ENCODE measurements at regions not wholly inside any gene's neighbourhood (a gene's known extent, or its start where the extent isn't known, plus 50 kb on each side); places are given as distances from the start of the nearest gene placed in this dataset.

DNA sequence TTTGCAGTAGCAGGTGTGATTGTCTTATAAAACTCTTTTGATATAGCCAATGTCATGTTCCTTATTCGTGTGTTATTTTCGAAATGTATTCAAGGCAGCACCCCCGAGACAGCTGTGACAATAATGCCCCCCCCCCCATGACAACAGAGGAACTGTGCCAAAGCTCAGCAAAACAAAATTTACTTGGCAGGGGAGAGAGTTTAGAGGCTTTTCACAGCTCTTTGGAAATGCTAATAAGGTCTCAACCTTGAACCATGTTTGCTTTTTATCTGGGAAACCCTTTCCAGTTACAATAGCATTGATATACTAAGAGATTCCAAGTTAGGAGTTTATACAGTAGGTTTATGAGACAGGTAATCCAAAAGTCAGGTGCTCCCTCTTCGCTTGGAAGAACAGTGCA is 56.4 kb upstream of the USP44 start:
- DNase-seq (ENCODE audit: low spot score): peak; percentile 16

DNA sequence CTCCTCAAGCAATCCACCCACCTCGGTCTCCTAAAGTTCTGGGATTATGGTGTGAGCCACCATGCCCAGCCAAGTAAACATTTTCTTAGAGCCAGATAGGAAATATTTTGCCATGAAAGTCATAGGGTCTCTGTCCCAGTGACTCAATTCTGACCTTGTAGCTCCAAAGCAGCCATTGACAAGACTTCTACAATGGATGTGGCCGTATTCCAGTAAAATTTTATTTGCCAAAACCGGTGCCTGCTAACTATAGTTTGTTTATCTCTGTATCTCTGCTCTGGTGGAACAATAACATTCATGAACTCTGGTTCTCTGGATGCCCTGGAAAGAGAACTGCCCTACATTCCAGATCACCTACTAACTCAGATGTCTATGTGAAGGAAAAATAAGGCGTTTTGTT is 54.6 kb upstream of the USP44 start:
- DNase-seq (ENCODE audit: low spot score): no peak

DNA sequence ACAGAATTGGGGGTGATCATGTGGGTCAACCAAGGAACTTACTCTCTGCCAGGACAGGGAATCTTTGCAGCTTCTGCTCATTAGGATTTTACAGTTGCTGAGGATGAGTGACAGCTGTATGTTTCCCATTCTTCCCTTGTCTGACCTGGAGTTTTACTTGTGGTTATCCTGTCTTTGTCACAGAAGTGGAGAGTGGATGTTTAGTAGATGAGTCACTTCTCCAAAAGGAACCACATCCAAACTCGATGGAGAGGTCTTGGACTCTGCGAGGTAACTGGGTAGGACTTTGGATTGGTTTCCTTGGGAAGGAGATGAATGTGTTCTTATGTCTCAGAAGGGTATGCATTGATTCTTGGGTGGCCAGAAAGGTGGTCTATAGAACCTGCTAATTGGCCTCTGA is 53.8 kb upstream of the USP44 start:
- no peak for DNase-seq (ENCODE audit: low spot score)

DNA sequence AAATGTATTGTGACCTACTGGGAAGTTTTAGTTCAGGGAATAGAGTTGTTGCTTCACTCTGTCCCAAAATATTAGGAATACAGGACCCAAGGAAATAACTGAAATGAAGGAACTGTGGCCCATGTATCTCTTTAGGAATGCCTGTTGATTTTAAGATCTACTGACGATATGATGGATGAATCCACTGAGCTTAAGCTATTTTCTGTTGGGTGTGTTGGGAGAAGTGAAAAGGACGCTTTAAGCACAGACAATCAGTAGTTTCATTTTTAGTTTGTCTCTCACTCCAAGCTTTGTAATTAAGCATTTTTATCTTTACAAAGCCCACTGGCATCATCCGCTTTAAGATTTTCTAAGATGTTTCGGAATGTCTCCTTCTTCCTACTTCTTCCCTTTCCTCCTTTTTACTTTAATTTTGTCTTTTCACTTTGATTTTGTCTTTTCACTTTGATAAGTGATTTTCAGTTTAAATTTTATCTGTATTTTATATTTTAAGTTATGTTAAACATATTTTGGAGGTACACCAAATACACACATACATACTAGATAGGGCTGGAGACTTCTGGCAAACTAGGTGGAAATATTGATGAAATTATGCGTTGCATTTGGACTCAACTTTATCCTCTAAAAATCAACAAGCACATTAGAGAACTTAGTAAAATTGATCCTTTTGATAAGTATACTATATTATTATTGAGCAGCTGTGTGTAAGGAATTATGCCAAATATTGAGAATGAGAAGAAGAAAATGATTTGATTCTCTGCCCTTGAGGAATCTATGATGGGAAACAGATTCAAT is 52.3 kb upstream of the USP44 start:
- no peak for DNase-seq (ENCODE audit: low spot score)

DNA sequence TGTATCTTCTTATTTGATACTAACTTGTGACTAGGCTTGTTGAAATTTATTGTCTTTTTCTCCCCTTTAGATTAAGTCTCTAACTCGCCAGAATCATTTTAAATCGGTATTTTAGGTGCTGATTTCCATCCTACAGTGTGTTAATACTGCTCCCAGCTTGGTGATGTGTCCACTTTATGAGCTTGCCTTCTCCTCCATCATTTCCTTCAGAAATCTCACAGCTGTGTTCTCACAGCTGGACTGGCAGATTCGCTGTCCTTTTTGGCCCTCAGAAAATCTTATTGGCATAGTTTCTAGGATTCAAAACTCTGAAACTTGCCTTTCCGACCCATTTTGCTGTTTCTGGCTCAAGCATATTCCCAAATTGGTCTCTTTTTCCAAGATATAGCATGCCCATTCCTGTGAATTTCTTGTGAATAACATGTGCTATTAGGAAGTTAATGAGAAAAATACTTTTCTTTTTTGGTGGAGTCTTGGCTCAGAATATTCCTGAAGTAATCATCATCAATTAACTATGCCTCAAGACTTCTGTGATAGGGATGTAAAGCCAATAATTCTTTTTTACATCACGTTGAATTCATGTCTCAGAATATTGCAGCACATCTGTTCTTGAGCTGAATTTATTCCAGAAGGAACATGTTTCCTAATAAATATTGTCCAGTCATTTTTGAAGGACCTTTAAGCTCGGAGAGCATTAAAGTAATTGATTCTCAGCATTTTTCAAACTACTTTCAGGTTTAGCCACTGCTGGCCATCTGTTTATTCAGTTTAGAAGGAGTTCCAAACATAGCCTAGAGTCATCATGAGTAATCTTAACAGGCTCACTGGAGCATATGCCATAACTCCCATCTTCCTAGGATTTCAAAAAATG is 50.0 kb upstream of the USP44 start:
- no peak for DNase-seq (ENCODE audit: low spot score)

Measured in globus pallidus (tissue), 1 donor.